OCI-LY7 (cell line): ENCODE measurements at regions not wholly inside any gene's neighbourhood (a gene's known extent, or its start where the extent isn't known, plus 50 kb on each side); places are given as distances from the start of the nearest gene placed in this dataset.

Experiments used
- CTCF ChIP-seq: fragments of 200-600 bp; sonication (generic); conservative IDR thresholded peaks from 2 replicates; pipeline ENCODE4 v1.5.1; 2014; ENCODE audit warnings: mild to moderate bottlenecking, antibody characterized with exemption, low read length, moderate library complexity, mixed read lengths
- EZH2phosphoT487 ChIP-seq: fragments of 200-600 bp; sonication (generic); IDR thresholded peaks from 2 replicates; pipeline ENCODE4 v1.6.1; 2018; ENCODE audit warnings: low read depth, borderline replicate concordance, mild to moderate bottlenecking, mixed run types, antibody characterized with exemption, low read length, moderate library complexity, mixed read lengths

- TF ChIP-seq CTCF (no peak), EZH2phosphoT487 (no peak)
Observed at GRCh38 chr1:94606471-94606870, 64.9 kb upstream of the F3 start.
